ENCODE measurements at regions not wholly inside any gene's neighbourhood (a gene's known extent, or its start where the extent isn't known, plus 50 kb on each side); places are given as distances from the start of the nearest gene placed in this dataset.

DNA sequence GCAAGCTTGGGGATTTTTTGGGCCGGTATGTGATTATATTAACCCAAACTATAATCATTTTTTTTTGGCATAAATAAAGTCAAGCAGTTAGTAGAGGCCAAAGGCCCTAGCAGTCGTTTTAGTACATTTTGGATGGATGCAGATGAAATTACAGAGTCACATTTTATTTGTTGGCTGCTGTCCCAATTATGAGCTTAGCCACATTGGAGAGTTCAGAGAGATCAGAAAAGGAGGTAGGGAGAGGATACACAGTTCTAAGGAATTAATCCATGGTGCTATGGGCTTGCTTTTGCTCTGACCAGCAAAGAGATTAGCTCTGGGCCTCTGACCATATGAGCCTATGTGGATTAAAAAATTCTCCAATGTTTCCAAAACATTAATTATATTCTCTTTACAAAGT lies 395.1 kb downstream of the RAPGEF2 start:
- no peak for DNase-seq (ENCODE audit: low read depth)
- H3K4me3 ChIP-seq (ENCODE audit: low read depth, low read length) = no peak overlapping the region
- TF ChIP-seq, protein P1, sequence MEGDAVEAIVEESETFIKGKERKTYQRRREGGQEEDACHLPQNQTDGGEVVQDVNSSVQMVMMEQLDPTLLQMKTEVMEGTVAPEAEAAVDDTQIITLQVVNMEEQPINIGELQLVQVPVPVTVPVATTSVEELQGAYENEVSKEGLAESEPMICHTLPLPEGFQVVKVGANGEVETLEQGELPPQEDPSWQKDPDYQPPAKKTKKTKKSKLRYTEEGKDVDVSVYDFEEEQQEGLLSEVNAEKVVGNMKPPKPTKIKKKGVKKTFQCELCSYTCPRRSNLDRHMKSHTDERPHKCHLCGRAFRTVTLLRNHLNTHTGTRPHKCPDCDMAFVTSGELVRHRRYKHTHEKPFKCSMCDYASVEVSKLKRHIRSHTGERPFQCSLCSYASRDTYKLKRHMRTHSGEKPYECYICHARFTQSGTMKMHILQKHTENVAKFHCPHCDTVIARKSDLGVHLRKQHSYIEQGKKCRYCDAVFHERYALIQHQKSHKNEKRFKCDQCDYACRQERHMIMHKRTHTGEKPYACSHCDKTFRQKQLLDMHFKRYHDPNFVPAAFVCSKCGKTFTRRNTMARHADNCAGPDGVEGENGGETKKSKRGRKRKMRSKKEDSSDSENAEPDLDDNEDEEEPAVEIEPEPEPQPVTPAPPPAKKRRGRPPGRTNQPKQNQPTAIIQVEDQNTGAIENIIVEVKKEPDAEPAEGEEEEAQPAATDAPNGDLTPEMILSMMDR (IDR thresholded peaks at IDR 0.05; ENCODE audit: low read depth, low read length, missing control alignments) = no peak

DNA sequence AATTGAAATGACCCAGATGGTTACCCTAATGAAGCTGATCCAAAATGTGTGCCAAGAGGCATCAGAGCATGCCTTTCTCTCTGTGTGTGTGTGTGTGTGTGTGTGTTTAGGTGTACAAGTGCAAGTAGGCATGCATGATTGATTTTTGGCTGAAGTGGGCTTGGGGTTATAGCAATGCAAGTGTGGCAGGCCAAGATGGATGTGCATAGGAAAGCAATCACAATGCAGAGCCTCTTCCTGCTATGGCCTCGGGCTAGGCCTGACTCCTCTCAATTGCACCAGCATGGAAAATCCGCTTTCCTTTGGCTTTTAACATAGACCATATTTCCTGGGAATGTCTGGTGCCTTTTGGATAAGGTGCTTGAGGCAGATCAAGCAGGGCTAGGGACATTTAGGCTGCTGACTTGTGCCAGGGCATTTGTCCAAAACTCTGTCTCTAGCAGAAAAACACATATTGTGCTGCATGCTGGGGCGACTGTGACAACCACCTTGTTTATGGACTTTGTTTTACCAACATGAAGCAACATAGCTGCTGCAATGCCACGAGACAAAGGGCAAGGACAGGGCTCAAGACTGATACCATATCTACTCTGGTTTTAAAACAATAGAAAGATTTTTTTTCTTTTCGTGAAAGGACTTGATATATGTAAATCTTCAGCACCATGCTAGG lies 395.7 kb downstream of the RAPGEF2 start:
- no peak for DNase-seq (ENCODE audit: low read depth)
- TF ChIP-seq, protein P1 (IDR thresholded peaks at IDR 0.05; ENCODE audit: low read depth, low read length, missing control alignments) = no peak
- H3K4me3 ChIP-seq (ENCODE audit: low read depth, low read length) = no peak overlapping the region

DNA sequence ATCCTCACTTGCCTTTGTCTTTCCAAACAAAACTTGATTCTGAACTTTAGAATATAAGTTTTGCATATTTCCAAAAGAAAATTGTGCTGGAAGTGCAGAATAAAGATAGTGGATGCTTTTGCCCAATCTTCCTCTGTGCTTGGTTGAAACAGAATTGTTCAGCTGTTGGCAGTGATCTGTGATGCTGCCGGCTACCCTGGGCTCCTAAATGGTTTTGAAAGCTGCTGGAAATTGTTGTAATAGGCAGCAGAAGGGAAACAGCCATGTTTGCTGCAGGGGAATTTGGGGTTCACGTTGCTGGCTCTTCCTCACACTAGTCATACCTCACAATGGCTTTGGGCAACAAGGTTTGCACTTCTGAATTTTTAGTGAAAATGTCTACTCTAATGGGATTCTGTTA lies 398.0 kb downstream of the RAPGEF2 start:
- no peak for DNase-seq (ENCODE audit: low read depth)
- TF ChIP-seq, protein P1 (IDR thresholded peaks at IDR 0.05; ENCODE audit: low read depth, low read length, missing control alignments) = no peak
- H3K4me3 ChIP-seq (ENCODE audit: low read depth, low read length) = no peak overlapping the region

DNA sequence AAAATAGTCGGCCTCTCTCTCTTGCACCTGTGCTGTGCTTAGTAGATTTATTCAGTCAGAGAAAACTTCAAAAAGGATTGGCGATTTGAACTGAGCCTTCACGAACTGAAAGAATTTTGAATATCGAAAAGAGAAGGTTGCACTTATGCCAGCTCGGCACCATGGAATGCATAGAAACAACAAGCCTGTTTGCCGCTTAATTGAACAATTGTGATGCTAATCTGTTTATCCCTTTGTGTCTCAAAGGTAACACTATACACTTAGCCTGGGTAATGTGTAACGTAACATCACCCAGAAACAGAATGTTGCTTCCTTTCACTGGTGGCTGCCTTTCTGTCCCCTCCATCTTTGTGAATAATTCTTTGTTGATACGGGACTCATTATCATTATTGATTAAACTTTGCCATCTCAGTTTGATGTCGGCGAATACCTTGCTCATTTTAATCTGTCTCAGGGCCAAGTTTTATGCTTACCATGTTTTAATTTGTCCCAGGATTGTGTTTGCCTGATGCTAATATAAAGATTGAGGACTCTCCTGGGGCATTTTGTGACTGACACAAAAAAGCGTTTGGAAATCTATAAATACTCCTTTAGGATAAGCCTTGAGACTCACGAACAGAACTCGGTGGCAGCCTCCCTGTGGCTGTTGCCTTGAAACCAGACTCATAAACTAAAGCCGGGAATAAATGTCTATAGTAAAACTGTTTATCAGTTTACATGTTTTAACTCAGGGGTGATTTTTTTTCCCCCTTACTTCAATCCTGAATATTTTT lies 400.5 kb downstream of the RAPGEF2 start:
- no peak for DNase-seq (ENCODE audit: low read depth)
- H3K4me3 ChIP-seq (ENCODE audit: low read depth, low read length) = no peak overlapping the region
- TF ChIP-seq, protein P1 (IDR thresholded peaks at IDR 0.05; ENCODE audit: low read depth, low read length, missing control alignments) = no peak

DNA sequence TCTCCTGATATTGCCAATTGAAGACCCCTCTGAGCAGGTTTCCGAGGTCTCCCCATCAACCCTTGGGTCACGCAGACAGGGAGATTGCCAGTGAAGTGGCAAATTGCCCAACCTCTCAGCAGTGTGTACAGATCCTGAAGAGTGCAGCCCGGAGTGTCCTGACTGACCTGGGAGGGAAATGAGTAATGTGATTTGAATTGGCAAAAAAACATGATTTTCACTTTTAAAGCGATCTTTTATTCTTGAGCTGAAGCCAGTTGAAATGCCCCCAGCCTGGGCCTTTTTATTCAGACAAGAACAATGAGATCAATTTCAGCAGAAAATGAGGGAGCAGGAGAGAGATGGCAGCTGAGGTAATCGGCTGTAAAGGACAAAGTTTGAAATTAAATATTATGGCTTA lies 401.8 kb downstream of the RAPGEF2 start:
- H3K4me3 ChIP-seq (ENCODE audit: low read depth, low read length) = no peak overlapping the region
- no peak for DNase-seq (ENCODE audit: low read depth)
- TF ChIP-seq, protein P1 (IDR thresholded peaks at IDR 0.05; ENCODE audit: low read depth, low read length, missing control alignments) = no peak

DNA sequence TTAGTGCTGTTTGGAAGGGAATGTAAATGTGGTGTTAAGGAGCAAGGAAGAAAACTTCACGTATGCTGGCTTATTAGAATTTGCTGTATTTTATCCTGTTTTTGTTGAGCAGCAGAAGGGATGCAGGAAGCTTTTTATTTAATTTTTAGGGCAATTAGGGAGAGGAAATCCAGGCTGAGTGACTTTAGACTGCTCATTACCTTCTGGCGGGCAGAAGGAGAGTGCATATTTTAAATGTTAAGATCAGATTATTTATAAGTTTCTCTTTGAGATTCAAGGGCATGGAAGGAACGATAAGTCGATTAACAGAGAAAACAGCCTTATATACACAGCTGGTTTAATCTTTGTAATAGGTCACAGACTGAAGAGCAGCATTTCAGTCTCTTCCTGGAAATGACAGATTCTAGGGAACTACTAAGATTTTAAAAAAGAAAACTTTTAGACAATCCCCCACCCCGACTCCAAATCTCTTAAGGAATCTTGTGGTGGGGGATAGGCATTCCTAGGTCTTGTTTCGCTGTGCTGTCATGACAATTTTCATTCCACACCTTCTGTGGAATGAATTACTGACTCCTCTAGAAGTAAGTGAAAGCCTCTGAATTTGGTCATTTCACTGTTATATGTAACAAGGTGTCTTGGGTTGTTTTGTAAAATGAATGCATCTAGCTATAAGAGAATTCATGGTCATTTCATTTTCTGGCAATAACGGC lies 402.5 kb downstream of the RAPGEF2 start:
- TF ChIP-seq, protein P1 (IDR thresholded peaks at IDR 0.05; ENCODE audit: low read depth, low read length, missing control alignments) = no peak
- no peak overlapping the region for H3K4me3 ChIP-seq (ENCODE audit: low read depth, low read length)
- no peak for DNase-seq (ENCODE audit: low read depth)
